GM23248 (cell line): ENCODE measurements at regions not wholly inside any gene's neighbourhood (a gene's known extent, or its start where the extent isn't known, plus 50 kb on each side); places are given as distances from the start of the nearest gene placed in this dataset.
A peak's percentile ranks its signal among the peaks of the same experiment; 100 is the strongest.

Experiments
- DNase-seq: peaks from one replicate; pipeline ENCODE4 v3.0.0-alpha.2; 2015
- H2AFZ ChIP-seq: fragments of 200-600 bp; sonication (generic); 2 replicates; pipeline ENCODE4 v1.6.1; 2016; ENCODE audit warnings: antibody characterized with exemption
- H3F3A ChIP-seq: fragments of 200-600 bp; sonication (generic); 2 replicates; pipeline ENCODE4 v1.6.1; 2016; ENCODE audit warnings: mild to moderate bottlenecking, antibody characterized with exemption, mixed run types; ENCODE audit not compliant: insufficient read depth
- H3K27ac ChIP-seq: fragments of 200-600 bp; sonication (generic); 2 replicates; pipeline ENCODE4 v1.5.1; 2016; ENCODE audit warnings: mild to moderate bottlenecking
- H3K27me3 ChIP-seq: fragments of 200-600 bp; sonication (generic); replicated peaks from 2 replicates; pipeline ENCODE4 v1.6.1; 2016; ENCODE audit warnings: mild to moderate bottlenecking; ENCODE audit not compliant: insufficient read depth
- H3K36me3 ChIP-seq: fragments of 200-600 bp; sonication (generic); 2 replicates; pipeline ENCODE4 v1.6.1; 2016; ENCODE audit warnings: low read depth, mild to moderate bottlenecking
- H3K4me1 ChIP-seq: fragments of 200-600 bp; sonication (generic); 2 replicates; pipeline ENCODE4 v1.6.1; 2016; ENCODE audit warnings: mild to moderate bottlenecking; ENCODE audit not compliant: insufficient read depth
- H3K4me2 ChIP-seq: fragments of 200-600 bp; sonication (generic); one replicate; pipeline ENCODE4 v1.6.1; 2016; ENCODE audit warnings: mild to moderate bottlenecking; ENCODE audit not compliant: unreplicated experiment
- H3K4me3 ChIP-seq: fragments of 200-600 bp; sonication (generic); 2 replicates; pipeline ENCODE4 v1.5.1; 2016; ENCODE audit warnings: mild to moderate bottlenecking
- H3K79me2 ChIP-seq: fragments of 200-600 bp; sonication (generic); 2 replicates; pipeline ENCODE4 v1.6.1; 2016; ENCODE audit warnings: mild to moderate bottlenecking; ENCODE audit not compliant: insufficient read depth
- H3K9ac ChIP-seq: fragments of 200-600 bp; sonication (generic); 2 replicates; pipeline ENCODE4 v1.6.1; 2016; ENCODE audit warnings: mild to moderate bottlenecking
- H3K9me2 ChIP-seq: fragments of 200-600 bp; sonication (generic); 2 replicates; pipeline ENCODE4 v1.6.1; 2016; ENCODE audit warnings: mixed run types, mild to moderate bottlenecking, moderate library complexity; ENCODE audit not compliant: insufficient read depth
- H3K9me3 ChIP-seq: fragments of 200-600 bp; sonication (generic); one replicate; pipeline ENCODE4 v1.6.1; 2017; ENCODE audit warnings: low read depth
- H4K20me1 ChIP-seq: fragments of 200-600 bp; sonication (generic); 2 replicates; pipeline ENCODE4 v1.6.0; 2016; ENCODE audit not compliant: insufficient read depth
- EZH2 ChIP-seq: fragments of 200-600 bp; sonication (generic); IDR thresholded peaks from 2 replicates; pipeline ENCODE4 v1.6.1; 2018; ENCODE audit warnings: antibody characterized with exemption, mild to moderate bottlenecking; ENCODE audit not compliant: insufficient read depth, poor library complexity, severe bottlenecking
- EZH2phosphoT487 ChIP-seq: fragments of 200-600 bp; sonication (generic); IDR thresholded peaks from 2 replicates; pipeline ENCODE4 v1.6.1; 2018; ENCODE audit warnings: antibody characterized with exemption, moderate library complexity, mild to moderate bottlenecking, low read depth; ENCODE audit not compliant: insufficient read depth
- WGBS, 2 experiments: methylation state at CpG; one replicate each; pipeline ENCODE4 v1.1.6; 2015 to 2017; ENCODE audit warnings: low lambda C conversion rate in 2 of 2, low coverage in 1 of 2; ENCODE audit errors: missing lambda C conversion rate in 2 of 2; 5-methylcytosine and 5-hydroxymethylcytosine counted together
- in situ Hi-C: fragments of 300-500 bp; cut with MboI; formaldehyde crosslinking; loops from 2 replicates; pipeline ENCODE4 v1.15.0; 2020

DNA sequence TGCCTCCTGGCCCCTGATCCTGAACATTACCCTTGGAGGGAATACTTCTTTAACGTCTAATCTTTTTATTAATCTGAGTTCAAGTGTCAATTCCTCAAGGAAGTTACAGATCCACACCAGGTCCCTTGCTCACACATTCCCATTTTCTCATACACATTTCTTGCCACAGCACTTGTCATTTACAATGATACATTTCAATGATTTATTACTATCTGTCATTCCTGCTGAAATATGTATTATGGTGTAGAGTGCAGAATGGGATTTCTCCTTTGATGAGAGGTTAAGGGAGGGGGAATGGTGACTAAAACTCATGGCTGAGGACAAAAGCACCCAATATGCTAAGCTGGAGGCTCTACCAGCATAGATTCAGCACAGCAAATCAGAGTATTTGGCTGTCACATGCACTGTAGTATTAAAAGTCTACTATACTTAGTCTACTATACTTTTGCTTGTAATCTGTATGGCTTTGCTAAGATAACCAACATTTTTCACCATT, 982.5 kb downstream of the TTLL7 start:
- H3K27me3 ChIP-seq, result no peaks in the 10 kb centered on the region
- no peaks in the 10 kb centered on the region for H3K36me3 ChIP-seq
- H4K20me1 ChIP-seq, result no peaks in the 10 kb centered on the region
- H3K9me3 ChIP-seq, result no peaks in the 10 kb centered on the region
- no peak overlapping the region for H3K4me2 ChIP-seq
- no peaks in the 10 kb centered on the region for H3F3A ChIP-seq
- DNase-seq, result no peak
- WGBS, 2 experiments, result 83 to 96% methylated on average over 1 of the region's 1 CpG
- no peaks in the 10 kb centered on the region for H3K79me2 ChIP-seq
- H2AFZ ChIP-seq, result no peak overlapping the region
- H3K9ac ChIP-seq, result no peak overlapping the region
- TF ChIP-seq EZH2 (no peak), EZH2phosphoT487 (no peak)
- H3K9me2 ChIP-seq, result no peaks in the 10 kb centered on the region
- H3K4me3 ChIP-seq, result no peak overlapping the region
- in situ Hi-C loops, result no loop called here
- no peak overlapping the region for H3K27ac ChIP-seq
- H3K4me1 ChIP-seq, result no peaks in the 10 kb centered on the region

GRCh38 chr1:83015163-83015562, 983.8 kb downstream of the TTLL7 start:
- Histone ChIP-seq H4K20me1 (no peaks in the 10 kb centered on the region), H3F3A (no peaks in the 10 kb centered on the region), H3K4me1 (no peaks in the 10 kb centered on the region), H2AFZ (no peak overlapping the region), H3K9me2 (no peaks in the 10 kb centered on the region), H3K4me2 (no peak overlapping the region), H3K9me3 (no peaks in the 10 kb centered on the region), H3K36me3 (no peaks in the 10 kb centered on the region), H3K9ac (no peak overlapping the region), H3K27me3 (no peaks in the 10 kb centered on the region), H3K4me3 (no peak overlapping the region), H3K27ac (no peak overlapping the region), H3K79me2 (no peaks in the 10 kb centered on the region)
- no peak for DNase-seq
- TF ChIP-seq EZH2, result no peak
- WGBS, 2 experiments, result 61 to 63% methylated on average over 2 of the region's 2 CpGs
- in situ Hi-C loops, result no loop called here

GRCh38 chr1:83012950-83013349, 986.0 kb downstream of the TTLL7 start:
- no peak overlapping the region for H3K27ac ChIP-seq
- H3K79me2 ChIP-seq, result no peaks in the 10 kb centered on the region
- in situ Hi-C loops, result no loop called here
- H3K9me3 ChIP-seq, result no peaks in the 10 kb centered on the region
- no peaks in the 10 kb centered on the region for H3K9me2 ChIP-seq
- H3K9ac ChIP-seq, result no peak overlapping the region
- TF ChIP-seq EZH2 (no peak), EZH2phosphoT487 (no peak)
- no peaks in the 10 kb centered on the region for H3K4me1 ChIP-seq
- H3K4me3 ChIP-seq, result no peak overlapping the region
- H3F3A ChIP-seq, result no peaks in the 10 kb centered on the region
- peak; percentile 15 for DNase-seq
- no peak overlapping the region for H2AFZ ChIP-seq
- H3K36me3 ChIP-seq, result no peaks in the 10 kb centered on the region
- H3K27me3 ChIP-seq, result no peaks in the 10 kb centered on the region
- H3K4me2 ChIP-seq, result no peak overlapping the region
- H4K20me1 ChIP-seq, result no peaks in the 10 kb centered on the region

DNA sequence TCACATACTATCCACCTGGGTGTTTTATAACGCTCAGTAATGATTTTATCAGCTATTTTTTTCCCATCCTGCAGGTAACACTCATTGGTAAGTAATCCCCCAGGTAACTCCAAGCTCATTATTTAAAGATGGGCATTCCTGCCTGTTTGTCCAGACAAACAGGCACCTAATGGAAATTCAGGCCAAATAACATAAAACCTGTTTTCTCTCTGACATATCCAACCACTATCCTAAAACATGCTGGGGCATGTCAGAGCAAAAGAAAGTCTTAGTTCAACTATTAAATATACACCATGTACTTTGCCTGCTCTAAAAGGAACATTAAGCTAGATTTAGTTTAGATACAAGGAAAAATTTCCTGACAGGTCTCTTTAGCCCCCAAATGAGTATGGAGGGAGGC, 987.7 kb downstream of the TTLL7 start:
- Histone ChIP-seq H4K20me1 (no peaks in the 10 kb centered on the region), H3K4me2 (no peak overlapping the region), H2AFZ (0 out of 2 replicates have a peak overlapping the region, but pooled peaks have one; percentile 24), H3K79me2 (no peaks in the 10 kb centered on the region), H3K4me1 (no peaks in the 10 kb centered on the region), H3K9ac (no peak overlapping the region), H3K27me3 (no peaks in the 10 kb centered on the region), H3K27ac (no peak overlapping the region), H3F3A (no peaks in the 10 kb centered on the region), H3K36me3 (no peaks in the 10 kb centered on the region), H3K4me3 (no peak overlapping the region), H3K9me2 (no peaks in the 10 kb centered on the region), H3K9me3 (no peaks in the 10 kb centered on the region)
- TF ChIP-seq EZH2 (no peak), EZH2phosphoT487 (no peak)
- in situ Hi-C loops, result no loop called here
- DNase-seq, result no peak
- WGBS, 2 experiments, result 46 to 55% methylated on average over 1 of the region's 1 CpG

DNA sequence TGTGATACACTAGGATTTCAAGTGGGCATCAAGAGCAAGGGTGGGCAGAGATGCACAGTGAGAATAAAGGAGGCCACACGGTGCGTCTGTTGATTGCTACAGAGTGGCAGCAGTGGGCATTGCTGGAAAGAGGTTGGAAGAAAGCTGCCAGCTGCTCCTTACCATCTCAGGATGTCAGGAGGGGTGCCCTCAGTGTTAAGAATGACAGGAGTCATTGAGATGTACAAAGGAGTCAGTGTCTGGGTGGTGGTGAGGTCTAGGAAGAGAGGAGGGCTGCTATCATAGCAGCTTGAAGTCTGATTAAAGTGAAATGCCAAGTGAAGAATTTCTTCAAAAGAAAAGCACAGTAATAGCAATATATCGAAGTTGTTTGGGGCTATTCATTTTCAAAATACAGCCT, 992.7 kb downstream of the TTLL7 start:
- Histone ChIP-seq H3K27me3 (no peaks in the 10 kb centered on the region), H4K20me1 (no peaks in the 10 kb centered on the region), H3F3A (no peaks in the 10 kb centered on the region), H3K9me3 (no peaks in the 10 kb centered on the region), H3K9ac (no peak overlapping the region), H3K36me3 (no peaks in the 10 kb centered on the region), H3K27ac (no peak overlapping the region), H3K79me2 (no peaks in the 10 kb centered on the region), H3K4me3 (no peak overlapping the region), H2AFZ (no peak overlapping the region), H3K9me2 (no peaks in the 10 kb centered on the region), H3K4me2 (no peak overlapping the region), H3K4me1 (no peaks in the 10 kb centered on the region)
- in situ Hi-C loops, result no loop called here
- DNase-seq, result no peak
- 82 to 91% methylated on average over 3 of the region's 3 CpGs for WGBS, 2 experiments
- TF ChIP-seq EZH2phosphoT487, result no peak
- TF ChIP-seq EZH2, result no peak
